GM21619 (cell line): ENCODE measurements at regions not wholly inside any gene's neighbourhood (a gene's known extent, or its start where the extent isn't known, plus 50 kb on each side); places are given as distances from the start of the nearest gene placed in this dataset.
"Not testable (repeated sequence)": the region's sequence is repeated elsewhere in the genome, so short reads cannot be mapped to it uniquely, and the experiment has no call there.

Experiments used
- ATAC-seq: cut with Tn5 transposase; IDR thresholded peaks from one replicate; pipeline ENCODE4 v1.9.1; 2021; ENCODE audit not compliant: unreplicated experiment

DNA sequence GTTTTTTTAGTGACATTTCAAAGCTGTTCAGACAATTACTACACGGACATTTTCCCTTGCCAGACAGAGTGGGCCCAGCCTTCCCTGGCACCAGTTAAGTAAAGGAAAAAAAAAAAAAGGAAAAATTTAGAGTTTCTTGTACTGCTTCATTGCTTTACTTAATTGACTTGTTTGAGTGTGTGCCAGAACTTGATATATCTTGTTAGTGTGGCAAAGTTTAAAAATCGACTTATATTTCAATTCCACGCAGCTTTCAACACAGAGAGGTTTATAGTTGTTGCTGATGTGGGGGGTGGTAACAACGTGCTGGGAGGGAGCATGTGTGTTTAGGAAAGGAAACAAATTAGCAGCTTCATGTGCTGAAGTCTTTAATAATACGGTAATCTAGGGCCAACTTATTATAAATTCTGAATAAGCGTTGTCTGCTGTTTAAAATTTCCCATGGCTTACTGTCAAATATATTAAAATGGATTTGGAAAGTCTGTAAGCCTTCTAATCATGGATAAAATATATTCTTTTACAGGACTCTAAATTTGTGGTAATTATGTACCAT is 1104.6 kb downstream of the SORCS3 start:
- no peak for ATAC-seq

DNA sequence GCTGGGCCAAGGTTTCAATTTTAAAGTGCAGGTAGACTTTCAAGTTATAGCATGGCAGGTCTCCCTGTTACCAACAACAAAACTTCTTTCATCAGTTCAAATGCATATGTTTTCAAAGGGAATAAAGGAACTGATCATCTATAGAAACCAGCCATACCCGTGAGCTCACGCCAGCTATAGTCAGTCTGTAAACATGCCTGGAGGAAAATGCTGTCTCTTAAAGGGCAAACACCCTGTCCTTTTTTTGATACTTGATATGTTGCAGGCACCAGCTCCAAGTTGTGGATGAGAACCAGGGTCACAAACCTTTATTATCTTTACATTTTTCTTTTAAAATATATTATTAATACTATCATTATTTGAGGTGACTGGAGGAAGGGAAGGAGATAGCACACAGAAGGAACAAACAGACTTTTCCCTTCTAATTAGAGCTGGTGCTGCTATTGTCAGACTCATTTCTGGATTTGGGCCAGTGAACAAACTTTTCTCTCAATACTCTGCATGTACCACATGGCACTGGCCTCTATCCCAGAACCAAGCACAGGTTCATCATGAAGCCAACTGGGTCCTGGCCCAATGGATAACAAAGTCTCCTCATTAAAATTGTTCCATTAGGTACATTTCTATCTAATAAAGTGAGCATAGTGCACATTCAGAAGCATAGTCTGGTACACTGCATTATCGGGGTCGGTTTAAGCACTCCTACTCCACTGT is 1102.4 kb downstream of the SORCS3 start:
- no peak for ATAC-seq

DNA sequence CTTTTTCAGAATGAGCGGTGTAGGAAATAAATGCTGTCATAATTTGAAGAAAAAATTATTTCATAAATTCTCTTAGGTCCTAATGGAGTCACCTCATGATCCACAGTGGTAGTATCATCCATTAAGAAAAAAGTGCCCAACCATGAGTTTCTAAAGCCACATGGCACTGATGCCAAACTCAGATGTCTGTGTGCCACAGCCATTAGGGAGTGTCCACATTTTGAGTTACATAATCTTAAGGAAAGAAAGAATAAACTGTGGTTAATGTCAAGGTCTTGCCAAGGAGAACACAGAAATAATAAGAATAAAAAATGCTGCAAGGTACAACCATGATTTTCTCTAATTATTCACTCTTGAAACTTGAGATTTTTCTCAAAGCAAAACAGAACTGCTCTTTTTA is 1101.8 kb downstream of the SORCS3 start:
- no peak for ATAC-seq

DNA sequence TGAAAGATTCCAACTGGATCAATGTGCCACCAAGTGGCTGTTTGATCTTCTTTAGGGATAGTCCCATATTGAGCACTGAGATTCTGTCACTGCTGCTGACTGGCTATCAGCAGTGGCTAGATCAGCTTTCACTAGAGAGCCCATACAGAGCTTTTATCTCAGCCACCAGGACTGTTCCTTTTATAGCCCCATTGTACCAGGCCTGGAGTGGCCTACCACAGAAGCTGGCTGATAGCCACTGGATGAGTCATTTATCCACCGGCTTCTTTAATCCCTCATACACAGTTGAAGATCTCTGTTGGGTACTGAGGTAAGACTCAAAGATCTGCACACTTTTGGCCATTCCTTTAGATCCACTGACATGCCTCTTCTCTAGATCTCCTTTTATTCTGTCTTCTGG is 1101.1 kb downstream of the SORCS3 start:
- ATAC-seq: no peak

DNA sequence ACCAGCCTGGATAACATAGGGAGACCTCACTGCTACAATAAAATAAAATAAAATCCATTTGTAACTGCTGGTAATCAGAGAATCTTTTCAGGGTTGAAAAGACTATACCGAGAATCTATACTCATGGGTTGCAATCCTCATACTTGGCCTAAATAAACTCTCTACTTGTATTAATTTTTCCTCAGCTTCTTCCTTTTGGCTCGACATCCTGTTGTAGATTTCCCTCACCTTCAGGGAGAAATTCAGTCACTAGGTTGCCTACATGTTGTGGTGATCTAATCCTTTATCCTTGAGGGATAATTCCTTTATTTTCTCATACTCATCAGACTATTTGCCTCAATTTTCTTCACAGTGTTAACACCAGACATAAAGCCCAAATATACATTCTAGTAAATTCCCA is 1093.4 kb downstream of the SORCS3 start:
- ATAC-seq: no peak

DNA sequence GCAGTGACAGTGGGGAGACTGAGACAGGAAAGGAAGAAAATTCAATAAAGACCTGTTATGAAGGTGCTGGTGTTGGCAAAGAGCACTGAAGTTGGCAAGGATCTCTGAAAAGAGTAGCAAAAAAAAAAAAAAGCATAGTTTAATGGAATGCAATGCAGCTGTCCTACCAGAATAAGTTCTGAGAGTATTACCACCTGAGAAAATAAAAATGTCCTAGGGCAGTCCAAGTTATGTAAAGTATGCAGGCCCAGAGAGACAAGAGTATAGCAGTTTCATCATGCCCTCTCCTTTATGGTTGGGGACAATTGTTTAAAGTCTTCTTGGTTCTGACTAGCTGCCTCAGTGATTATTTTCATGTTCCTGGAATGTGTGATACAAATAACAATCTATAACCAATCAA is 1092.8 kb downstream of the SORCS3 start:
- no peak for ATAC-seq

DNA sequence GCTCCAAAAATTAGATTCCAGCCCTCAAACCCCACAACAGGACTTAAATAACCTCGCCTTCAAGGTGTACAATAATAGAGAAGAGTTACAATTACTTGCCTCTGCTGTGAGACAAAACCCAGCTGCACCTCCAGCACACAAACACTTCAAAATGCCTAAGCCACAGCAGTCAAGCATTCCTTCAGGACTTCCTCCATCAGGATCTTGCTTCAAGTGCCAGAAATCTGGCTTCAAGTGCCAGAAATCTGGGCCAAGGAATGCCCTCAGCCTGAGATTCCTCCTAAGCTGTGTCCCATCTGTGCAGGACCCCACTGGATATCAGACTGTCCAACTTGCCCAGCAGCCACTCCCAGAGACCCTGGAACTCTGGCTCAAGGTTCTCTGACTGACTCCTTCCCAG is 1088.3 kb downstream of the SORCS3 start:
- ATAC-seq: no peak

DNA sequence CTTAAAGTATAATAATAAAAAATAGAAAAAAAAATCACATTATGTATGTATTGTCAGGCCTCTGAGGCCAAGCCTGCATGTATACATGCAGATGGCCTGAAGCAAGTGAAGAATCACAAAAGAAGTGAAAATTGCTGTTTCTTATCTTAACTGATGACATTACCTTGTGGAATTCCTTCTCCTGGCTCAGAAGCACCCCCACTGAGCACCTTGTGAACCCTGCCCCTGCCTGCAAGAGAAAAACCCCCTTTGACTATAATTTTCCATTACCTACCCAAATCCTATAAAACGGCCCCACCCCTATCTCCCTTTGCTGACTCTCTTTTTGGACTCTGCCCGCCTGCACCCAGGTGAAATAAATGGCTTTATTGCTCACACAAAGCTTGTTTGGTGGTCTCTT is 1086.5 kb downstream of the SORCS3 start:
- not testable (repeated sequence) for ATAC-seq

DNA sequence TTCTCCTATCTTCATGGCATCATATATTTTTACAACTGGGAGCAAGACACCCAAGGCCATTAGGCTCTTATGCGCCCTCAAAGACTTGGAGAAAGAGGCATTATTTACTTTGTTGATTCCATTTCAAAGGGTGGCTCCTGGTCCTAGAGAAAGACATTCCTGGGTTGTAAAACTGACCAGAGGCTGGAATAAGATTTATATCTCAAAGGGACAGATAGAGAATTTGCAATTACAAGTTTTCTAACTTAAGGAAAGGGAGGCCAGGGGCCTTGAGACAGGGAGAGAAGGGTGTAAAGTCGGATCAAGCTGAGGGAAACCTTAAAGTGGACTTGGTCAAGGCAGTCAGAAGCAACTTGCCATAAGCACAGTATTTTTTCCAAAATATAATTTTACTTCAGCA is 1086.0 kb downstream of the SORCS3 start:
- no peak for ATAC-seq

DNA sequence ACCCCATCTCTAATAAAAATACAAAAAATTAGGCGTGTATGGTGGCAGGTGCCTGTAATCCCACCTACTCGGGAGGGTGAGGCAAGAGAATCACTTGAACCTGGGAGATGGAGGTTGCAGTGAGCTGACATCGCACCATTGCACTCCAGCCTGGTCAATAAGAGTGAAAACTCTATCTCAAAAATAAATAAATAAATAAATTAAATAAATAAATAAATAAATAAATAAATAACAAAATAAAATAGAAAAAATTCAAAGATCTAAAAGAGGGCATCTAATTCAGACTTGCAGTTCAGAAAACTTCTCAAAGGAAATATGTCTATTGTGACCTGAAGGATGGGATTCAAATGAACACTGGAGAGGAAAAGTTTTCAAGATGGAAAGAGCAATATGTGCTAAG is 1085.1 kb downstream of the SORCS3 start:
- ATAC-seq: no peak

DNA sequence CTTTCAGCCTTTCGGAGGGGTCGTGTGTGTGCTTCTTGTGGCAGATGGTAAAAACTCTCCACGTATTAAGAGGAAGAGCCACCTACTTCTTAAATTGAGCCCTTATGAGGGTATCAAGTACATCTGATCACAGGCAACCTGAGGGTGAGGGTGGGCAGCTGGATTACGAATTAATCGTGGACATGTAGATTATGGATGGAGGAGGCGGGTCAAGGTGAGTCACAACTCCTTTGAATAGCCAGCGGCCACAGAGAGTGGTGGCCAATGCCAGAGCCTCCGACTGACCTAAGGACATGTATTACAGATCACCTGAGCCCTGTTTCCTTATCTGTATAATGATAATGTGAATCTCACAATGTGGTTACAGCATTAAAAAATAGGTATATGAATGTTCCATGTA is 1083.9 kb downstream of the SORCS3 start:
- no peak for ATAC-seq

DNA sequence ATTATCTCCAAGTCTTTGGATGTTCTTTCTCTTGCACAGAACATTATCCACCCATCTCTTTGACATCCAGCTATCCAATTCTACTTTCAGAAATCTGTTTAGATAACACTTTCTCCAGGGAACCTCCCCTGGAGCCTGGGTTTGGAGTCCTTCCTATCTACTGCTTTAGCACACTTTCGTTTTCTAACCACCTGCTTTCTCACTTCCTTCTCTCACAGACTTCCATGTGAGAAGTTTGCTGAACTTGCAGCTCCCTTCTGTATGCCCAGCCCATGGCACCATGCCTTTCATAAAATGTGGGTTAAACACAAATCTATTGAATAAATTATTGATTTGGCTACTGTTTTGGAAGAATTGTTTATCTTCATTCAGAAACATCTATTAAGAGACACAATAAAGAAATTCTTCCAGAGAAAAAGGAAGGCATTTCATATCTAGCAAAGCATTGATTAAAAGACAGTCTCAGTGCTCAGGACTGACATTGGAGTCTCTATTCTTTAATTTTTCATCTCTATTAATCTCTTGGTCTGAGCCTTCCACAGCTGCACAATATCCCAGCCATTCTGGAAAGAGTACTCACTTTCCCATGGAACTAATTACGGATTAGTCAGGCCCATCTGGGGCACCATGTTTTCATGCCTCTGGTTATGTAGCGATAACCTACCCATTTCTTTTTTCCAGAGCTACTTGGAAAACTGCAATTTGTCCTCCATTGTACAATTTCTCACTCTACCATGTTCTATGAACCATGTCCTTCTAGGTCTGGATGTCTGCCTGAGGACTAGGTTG is 1077.3 kb downstream of the SORCS3 start:
- ATAC-seq: no peak

DNA sequence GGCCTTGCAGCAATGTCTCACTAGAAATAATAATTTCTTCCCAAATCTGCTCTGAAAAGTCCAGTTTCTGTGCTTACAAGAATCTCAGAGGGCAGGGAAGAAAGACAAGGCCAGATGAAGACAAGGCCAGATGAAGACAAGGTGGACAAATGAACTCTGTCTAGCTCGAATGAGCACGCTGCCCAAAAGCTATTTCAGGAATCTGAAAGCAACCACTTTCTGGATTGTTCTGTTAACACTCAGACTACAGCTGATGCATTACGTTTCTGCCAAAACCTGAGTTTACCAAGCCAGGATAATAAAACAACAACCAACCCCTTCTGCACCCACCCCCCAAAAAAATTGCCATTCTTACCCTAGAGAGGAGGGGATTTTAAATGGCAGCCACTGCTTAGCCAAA is 1073.6 kb downstream of the SORCS3 start:
- ATAC-seq: no peak

DNA sequence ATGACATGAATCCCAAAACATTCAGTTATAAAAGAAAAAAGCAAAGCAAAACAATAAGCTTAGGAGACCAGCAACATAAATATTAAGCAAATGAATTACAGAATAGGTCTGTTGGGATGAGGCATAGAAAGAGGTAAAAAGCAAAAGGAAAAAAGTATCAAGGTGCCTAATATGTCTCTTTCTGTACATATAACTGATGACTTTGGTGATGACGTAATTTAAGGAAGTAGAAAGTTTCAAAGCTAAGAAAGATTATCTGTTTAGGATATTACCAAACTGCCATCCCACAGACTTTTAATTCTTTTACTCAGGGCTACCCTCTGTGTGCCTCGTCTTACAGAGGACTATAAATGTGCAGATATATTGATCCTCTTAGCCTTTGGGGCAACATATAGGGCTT is 1066.5 kb downstream of the SORCS3 start:
- ATAC-seq: no peak

DNA sequence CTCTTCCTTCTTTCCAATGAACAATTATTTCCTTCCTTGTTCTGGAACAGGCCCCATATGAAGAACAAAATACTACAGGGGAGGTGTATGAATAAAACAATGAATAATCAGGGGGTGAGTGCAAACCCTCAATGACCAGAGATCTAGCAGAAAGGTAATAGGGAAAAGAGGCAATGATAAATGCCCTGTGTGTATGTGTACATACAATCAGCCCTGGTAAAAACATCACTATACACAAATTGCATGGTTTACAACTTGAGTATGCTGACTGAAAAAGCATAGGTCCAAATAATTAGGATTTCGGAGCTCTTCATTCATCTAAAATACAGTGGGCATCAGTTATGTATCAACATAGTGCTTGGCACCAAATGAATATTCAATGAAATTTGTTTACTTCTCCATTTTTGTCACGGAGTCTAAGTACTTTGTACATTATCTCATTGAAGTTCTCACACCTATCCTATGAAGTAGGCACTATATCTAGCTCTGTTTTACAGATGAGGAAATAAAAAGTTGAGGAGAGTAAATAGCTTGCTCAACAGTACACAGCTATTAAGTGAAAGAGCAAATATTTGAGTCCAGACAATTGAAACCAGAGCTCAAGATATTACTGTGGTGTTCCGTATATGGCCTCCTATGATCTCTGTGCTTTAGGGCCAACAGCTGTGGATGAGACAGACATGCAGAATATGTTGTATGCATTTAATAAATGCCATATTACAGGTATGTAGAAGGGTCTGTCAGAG is 1065.4 kb downstream of the SORCS3 start:
- ATAC-seq: no peak

DNA sequence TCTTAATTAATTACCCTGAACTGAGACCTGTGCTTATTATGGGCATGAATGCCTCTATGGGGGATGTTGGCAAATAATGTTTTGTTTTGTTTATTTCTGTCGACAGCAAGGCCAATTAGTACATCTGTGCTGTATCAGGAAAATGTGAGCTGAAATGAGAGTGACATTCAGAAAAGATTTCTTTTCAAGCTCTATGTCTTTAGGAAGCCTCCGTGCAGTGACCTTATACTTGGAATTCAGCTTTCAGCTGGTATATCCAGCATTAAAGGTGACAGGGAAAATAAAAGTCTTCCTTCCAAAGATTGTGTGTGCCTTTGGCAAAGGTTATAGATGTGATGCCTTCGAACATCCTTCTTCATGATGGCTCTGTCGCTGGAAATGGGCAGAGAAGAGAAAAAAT is 1061.1 kb downstream of the SORCS3 start:
- ATAC-seq: no peak

DNA sequence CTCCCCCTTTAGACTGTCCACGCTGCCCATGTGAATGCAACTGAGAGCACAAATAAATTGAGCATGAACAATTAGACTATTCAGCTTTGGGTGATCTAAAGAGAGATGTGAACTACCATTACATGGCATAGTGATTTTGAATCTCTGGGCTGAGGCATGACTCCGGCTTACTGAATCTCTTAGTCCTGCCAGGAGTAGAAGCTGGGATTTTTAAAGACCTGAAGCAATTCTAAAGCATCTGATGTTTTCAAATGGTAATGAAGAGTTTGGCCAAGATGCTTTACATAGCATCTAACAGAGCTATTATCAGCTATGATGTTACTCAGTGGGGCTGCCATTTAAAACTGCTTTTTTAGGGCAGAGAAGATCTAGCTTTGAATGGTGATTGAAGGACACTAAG is 1059.1 kb downstream of the SORCS3 start:
- ATAC-seq: no peak

DNA sequence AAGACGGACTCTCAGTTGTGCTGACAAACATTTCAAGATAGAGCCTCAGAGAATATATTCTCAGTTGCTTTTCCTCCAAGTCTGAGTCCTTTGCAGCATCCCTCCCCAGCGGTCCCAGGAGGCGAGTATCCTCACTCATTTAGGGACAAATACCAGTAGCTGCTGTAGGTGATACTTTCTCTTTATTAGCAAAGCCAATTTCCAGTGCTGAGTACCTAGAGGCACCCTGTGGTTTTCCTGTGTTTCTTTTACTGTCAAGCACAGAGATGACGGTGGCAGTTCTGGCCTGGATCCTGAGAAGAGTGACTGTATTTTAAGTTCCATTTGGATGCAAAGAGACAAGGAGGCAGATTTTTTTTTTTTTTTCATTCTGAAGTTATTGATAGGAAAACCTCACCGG is 1058.4 kb downstream of the SORCS3 start:
- no peak for ATAC-seq

DNA sequence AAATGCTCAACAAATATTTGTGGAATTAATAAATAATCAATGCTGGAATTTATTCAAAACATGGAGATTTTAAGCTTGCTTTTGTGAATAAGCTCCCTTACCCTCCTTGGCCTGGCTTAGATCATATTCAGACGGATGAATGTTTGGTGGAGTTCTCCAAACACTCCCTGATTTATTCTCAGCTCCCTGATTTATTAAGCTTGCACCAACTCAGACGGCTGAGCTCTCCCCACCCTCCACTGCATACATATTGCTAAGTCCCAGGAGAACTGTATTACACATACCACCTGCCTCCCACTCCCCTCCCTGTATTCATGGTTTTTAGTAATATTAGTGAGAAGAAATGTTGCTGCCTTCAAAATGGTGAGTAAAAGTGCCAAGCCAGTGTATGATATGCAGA is 1057.5 kb downstream of the SORCS3 start:
- ATAC-seq: no peak

DNA sequence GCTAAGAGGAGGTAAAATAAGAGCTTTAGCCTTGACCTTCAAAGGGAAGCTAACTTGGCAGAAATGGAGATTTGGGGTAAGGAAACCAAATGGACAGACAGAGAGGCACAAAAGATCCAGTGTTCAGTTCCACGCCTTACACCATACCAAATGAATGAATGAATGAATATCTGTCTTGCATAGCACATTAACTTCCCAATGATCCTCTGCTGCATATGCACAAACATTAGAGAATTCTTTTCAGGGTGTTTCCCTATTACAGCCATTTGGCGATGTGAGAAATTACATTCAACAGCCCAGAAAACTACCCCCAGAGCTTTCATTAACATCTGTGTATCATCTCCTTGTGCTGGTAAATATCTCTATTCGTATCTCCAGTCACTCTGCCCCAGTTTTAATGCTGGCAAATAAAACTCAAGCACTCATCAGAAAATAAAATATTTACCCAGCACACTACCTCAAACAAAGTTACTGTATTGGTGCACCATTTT is 1056.2 kb downstream of the SORCS3 start:
- ATAC-seq: no peak

DNA sequence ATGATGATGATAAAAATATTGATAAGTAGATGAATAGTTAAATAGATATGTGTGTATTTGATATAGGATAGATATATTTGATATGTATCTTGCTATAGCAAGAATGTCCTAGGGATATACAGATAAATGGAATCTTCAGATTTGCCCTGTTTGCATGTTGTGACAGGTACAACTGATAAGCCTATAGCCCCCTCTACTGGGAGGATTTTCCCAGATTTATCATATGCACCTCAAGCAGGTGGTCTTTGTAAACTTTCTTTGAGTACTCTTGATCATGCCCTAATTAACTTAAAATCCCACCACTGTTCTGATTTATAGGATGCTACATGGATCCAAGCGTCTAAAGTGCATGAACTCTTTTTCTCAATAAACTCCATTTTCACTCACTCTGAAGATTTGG is 1050.7 kb downstream of the SORCS3 start:
- ATAC-seq: no peak

DNA sequence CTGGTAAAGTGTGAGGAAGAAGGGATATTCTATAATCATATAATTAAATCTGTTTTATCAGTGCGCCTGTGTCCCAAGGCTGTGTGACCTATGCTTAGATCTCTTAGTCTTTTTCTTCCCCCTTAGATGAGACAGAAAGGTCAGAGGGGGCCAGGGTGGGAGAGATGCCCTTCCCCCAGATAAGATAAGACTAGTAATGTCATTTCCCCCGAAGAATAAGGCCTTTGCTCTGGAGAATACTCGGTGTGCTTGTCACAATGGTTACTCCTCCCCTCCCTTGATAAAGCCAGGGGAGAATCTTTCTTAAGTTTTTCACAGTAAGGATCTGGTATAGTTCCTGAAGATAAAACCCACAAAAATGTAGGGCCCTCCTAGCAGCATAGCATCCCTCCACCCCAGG is 1041.8 kb downstream of the SORCS3 start:
- ATAC-seq: no peak
